Activated CD4-positive, alpha-beta T cell treated with anti-CD3 and anti-CD28 coated beads, Interleukin-2, amount 10 ng/mL, durations not matched to agents 7 days and 5 days (primary cell): ENCODE measurements at regions not wholly inside any gene's neighbourhood (a gene's known extent, or its start where the extent isn't known, plus 50 kb on each side); places are given as distances from the start of the nearest gene placed in this dataset.

Experiments used
- CTCF ChIA-PET: fragments of 350-600 bp; sonication (Branson Sonifier 250); formaldehyde crosslinking; loops from one replicate; lab custom pipeline; 2021; ENCODE audit warnings: antibody characterized with exemption; lab: Charles Lee
- POLR2A ChIA-PET: fragments of 350-600 bp; sonication (Branson Sonifier 250); formaldehyde crosslinking; loops from one replicate; lab custom pipeline; 2021; ENCODE audit warnings: antibody characterized with exemption; lab: Charles Lee
- DNase-seq: peaks from one replicate; pipeline ENCODE4 v3.0.0-alpha.2; 2020
- H3K27ac Mint-ChIP-seq: one replicate; pipeline ENCODE4 v1.8.0; 2021; ENCODE audit warnings: mild to moderate bottlenecking, moderate library complexity, mixed read lengths
- H3K27me3 Mint-ChIP-seq: one replicate; pipeline ENCODE4 v1.8.0; 2021; ENCODE audit warnings: mixed read lengths
- H3K36me3 Mint-ChIP-seq: one replicate; pipeline ENCODE4 v1.8.0; 2021; ENCODE audit warnings: low read depth, mixed read lengths
- H3K4me1 Mint-ChIP-seq: one replicate; pipeline ENCODE4 v1.8.0; 2021; ENCODE audit warnings: mixed read lengths
- H3K4me3 Mint-ChIP-seq: one replicate; pipeline ENCODE4 v1.8.0; 2021; ENCODE audit warnings: mild to moderate bottlenecking, moderate library complexity, mixed read lengths
- H3K9me3 Mint-ChIP-seq: one replicate; pipeline ENCODE4 v1.8.0; 2021; ENCODE audit warnings: mixed read lengths

GRCh38 chr5:155254399-155254798 lies 240.8 kb downstream of the KIF4B start:
- POLR2A ChIA-PET = no interaction called here
- H3K4me3 Mint-ChIP-seq = no peak overlapping the region
- no peak for DNase-seq
- H3K27me3 Mint-ChIP-seq = peaks cover 2% of the 10 kb centered on the region
- no peaks in the 10 kb centered on the region for H3K36me3 Mint-ChIP-seq
- no peaks in the 10 kb centered on the region for H3K9me3 Mint-ChIP-seq
- no peaks in the 10 kb centered on the region for H3K4me1 Mint-ChIP-seq
- CTCF ChIA-PET = interaction anchor here (0.6 kb wide), 1 partner anchor 22 kb away, joined by 3 read pairs; no protein-coding TSS in a partner anchor
- H3K27ac Mint-ChIP-seq = no peak overlapping the region

- Mint-ChIP-seq H3K27ac (no peak overlapping the region), H3K4me1 (no peaks in the 10 kb centered on the region), H3K27me3 (peaks cover 2% of the 10 kb centered on the region), H3K4me3 (no peak overlapping the region), H3K36me3 (no peaks in the 10 kb centered on the region), H3K9me3 (no peaks in the 10 kb centered on the region)
- POLR2A ChIA-PET = no interaction called here
- CTCF ChIA-PET = no interaction called here
- DNase-seq = no peak
These were observed 244.6 kb downstream of the KIF4B start for GRCh38 chr5:155258161-155258560.

GRCh38 chr5:155259648-155260047 lies 246.1 kb downstream of the KIF4B start:
- no peaks in the 10 kb centered on the region for H3K4me1 Mint-ChIP-seq
- POLR2A ChIA-PET = no interaction called here
- CTCF ChIA-PET = no interaction called here
- no peak overlapping the region for H3K27ac Mint-ChIP-seq
- no peaks in the 10 kb centered on the region for H3K36me3 Mint-ChIP-seq
- no peak for DNase-seq
- peaks cover 2% of the 10 kb centered on the region for H3K27me3 Mint-ChIP-seq
- no peaks in the 10 kb centered on the region for H3K9me3 Mint-ChIP-seq
- no peak overlapping the region for H3K4me3 Mint-ChIP-seq

GRCh38 chr5:155260798-155261197 lies 247.2 kb downstream of the KIF4B start:
- H3K36me3 Mint-ChIP-seq = no peaks in the 10 kb centered on the region
- H3K27ac Mint-ChIP-seq = no peak overlapping the region
- no peak overlapping the region for H3K4me3 Mint-ChIP-seq
- H3K27me3 Mint-ChIP-seq = peaks cover 2% of the 10 kb centered on the region
- H3K9me3 Mint-ChIP-seq = no peaks in the 10 kb centered on the region
- POLR2A ChIA-PET = no interaction called here
- CTCF ChIA-PET = interaction anchor here (0.6 to 1.5 kb wide), 2 partner anchors 11 to 610 kb away, joined by 3 to 4 read pairs; no protein-coding TSS in a partner anchor
- no peaks in the 10 kb centered on the region for H3K4me1 Mint-ChIP-seq
- DNase-seq = no peak

- Mint-ChIP-seq H3K36me3 (no peaks in the 10 kb centered on the region), H3K4me1 (no peaks in the 10 kb centered on the region), H3K4me3 (no peak overlapping the region), H3K27me3 (no peaks in the 10 kb centered on the region), H3K9me3 (no peaks in the 10 kb centered on the region), H3K27ac (no peak overlapping the region)
- ChIA-PET POLR2A (no interaction called here), CTCF (no interaction called here)
- DNase-seq = no peak
These were observed 249.8 kb downstream of the KIF4B start for GRCh38 chr5:155263381-155263780.

- ChIA-PET CTCF (no interaction called here), POLR2A (no interaction called here)
- no peak overlapping the region for H3K27ac Mint-ChIP-seq
- H3K9me3 Mint-ChIP-seq = no peaks in the 10 kb centered on the region
- H3K4me3 Mint-ChIP-seq = no peak overlapping the region
- H3K27me3 Mint-ChIP-seq = no peaks in the 10 kb centered on the region
- no peaks in the 10 kb centered on the region for H3K36me3 Mint-ChIP-seq
- no peaks in the 10 kb centered on the region for H3K4me1 Mint-ChIP-seq
- DNase-seq = no peak
These were observed 251.3 kb downstream of the KIF4B start for GRCh38 chr5:155264809-155265208.

GRCh38 chr5:155268770-155269425 lies 255.3 kb downstream of the KIF4B start:
- ChIA-PET POLR2A (no interaction called here), CTCF (no interaction called here)
- Mint-ChIP-seq H3K4me3 (no peak overlapping the region), H3K4me1 (no peaks in the 10 kb centered on the region), H3K27ac (no peak overlapping the region), H3K9me3 (no peaks in the 10 kb centered on the region), H3K36me3 (no peaks in the 10 kb centered on the region), H3K27me3 (no peaks in the 10 kb centered on the region)
- no peak for DNase-seq

GRCh38 chr5:155270725-155271124 lies 257.2 kb downstream of the KIF4B start:
- no peaks in the 10 kb centered on the region for H3K36me3 Mint-ChIP-seq
- peaks cover 2% of the 10 kb centered on the region for H3K27me3 Mint-ChIP-seq

GRCh38 chr5:155274484-155274883 lies 260.9 kb downstream of the KIF4B start:
- no peaks in the 10 kb centered on the region for H3K9me3 Mint-ChIP-seq

More at GRCh38 chr5:155270725-155271124, 257.2 kb downstream of the KIF4B start:
- DNase-seq = no peak
- CTCF ChIA-PET = no interaction called here
- Mint-ChIP-seq H3K4me1 (no peaks in the 10 kb centered on the region), H3K4me3 (no peak overlapping the region), H3K9me3 (no peaks in the 10 kb centered on the region), H3K27ac (no peak overlapping the region)
- POLR2A ChIA-PET = no interaction called here

GRCh38 chr5:155275222-155275621 lies 261.7 kb downstream of the KIF4B start:
- H3K9me3 Mint-ChIP-seq = no peaks in the 10 kb centered on the region
- ChIA-PET CTCF (no interaction called here), POLR2A (no interaction called here)
- peaks cover 2% of the 10 kb centered on the region for H3K27me3 Mint-ChIP-seq
- no peak overlapping the region for H3K27ac Mint-ChIP-seq
- no peak overlapping the region for H3K4me3 Mint-ChIP-seq
- no peaks in the 10 kb centered on the region for H3K36me3 Mint-ChIP-seq
- no peak for DNase-seq
- no peaks in the 10 kb centered on the region for H3K4me1 Mint-ChIP-seq

More at GRCh38 chr5:155274484-155274883, 260.9 kb downstream of the KIF4B start:
- no peaks in the 10 kb centered on the region for H3K4me1 Mint-ChIP-seq
- DNase-seq = no peak
- ChIA-PET POLR2A (no interaction called here), CTCF (no interaction called here)
- H3K27ac Mint-ChIP-seq = no peak overlapping the region
- H3K27me3 Mint-ChIP-seq = peaks cover 2% of the 10 kb centered on the region
- no peaks in the 10 kb centered on the region for H3K36me3 Mint-ChIP-seq
- H3K4me3 Mint-ChIP-seq = no peak overlapping the region

- Mint-ChIP-seq H3K36me3 (no peaks in the 10 kb centered on the region), H3K27me3 (peaks cover 4% of the 10 kb centered on the region), H3K27ac (no peak overlapping the region), H3K4me1 (no peaks in the 10 kb centered on the region), H3K9me3 (no peaks in the 10 kb centered on the region), H3K4me3 (no peak overlapping the region)
- CTCF ChIA-PET = interaction anchor here (0.6 kb wide), 1 partner anchor 22 kb away, joined by 3 read pairs; no protein-coding TSS in a partner anchor
- no peak for DNase-seq
- POLR2A ChIA-PET = no interaction called here
These were observed 262.7 kb downstream of the KIF4B start for GRCh38 chr5:155276231-155276630.

GRCh38 chr5:155278532-155278931 lies 265.0 kb downstream of the KIF4B start:
- Mint-ChIP-seq H3K4me3 (no peak overlapping the region), H3K27me3 (peaks cover 10% of the 10 kb centered on the region), H3K27ac (no peak overlapping the region), H3K4me1 (no peaks in the 10 kb centered on the region), H3K9me3 (no peaks in the 10 kb centered on the region), H3K36me3 (no peaks in the 10 kb centered on the region)
- ChIA-PET POLR2A (no interaction called here), CTCF (no interaction called here)
- no peak for DNase-seq

- no peak overlapping the region for H3K4me3 Mint-ChIP-seq
- POLR2A ChIA-PET = no interaction called here
- CTCF ChIA-PET = no interaction called here
- peaks cover 7% of the 10 kb centered on the region for H3K27me3 Mint-ChIP-seq
- no peak overlapping the region for H3K27ac Mint-ChIP-seq
- H3K4me1 Mint-ChIP-seq = no peaks in the 10 kb centered on the region
- no peak for DNase-seq
- H3K36me3 Mint-ChIP-seq = no peaks in the 10 kb centered on the region
- no peaks in the 10 kb centered on the region for H3K9me3 Mint-ChIP-seq
These were observed 269.1 kb downstream of the KIF4B start for GRCh38 chr5:155282503-155283107.
